ENCODE measurements at regions not wholly inside any gene's neighbourhood (a gene's known extent, or its start where the extent isn't known, plus 50 kb on each side); places are given as distances from the start of the nearest gene placed in this dataset.

DNA sequence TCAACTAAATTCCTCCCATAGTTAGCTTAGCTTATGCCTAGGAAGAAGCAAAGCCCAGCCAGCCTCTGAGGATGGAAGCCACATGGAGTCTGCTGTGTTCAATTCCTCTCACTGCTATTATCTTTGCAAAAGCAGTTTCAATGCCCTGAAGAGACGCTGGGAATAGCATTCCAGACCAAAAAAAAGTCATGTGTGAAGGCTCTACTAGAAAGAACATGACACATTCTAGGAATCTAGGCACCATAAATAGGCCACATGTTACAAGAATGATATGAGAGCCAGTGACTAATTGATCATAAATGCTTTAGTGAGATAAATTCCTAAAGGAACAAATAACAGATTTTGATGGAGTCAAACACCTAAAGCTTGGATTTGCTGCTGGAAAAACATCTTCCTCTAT is 800.8 kb downstream of the TUSC7 start:
- TF ChIP-seq, protein P1, sequence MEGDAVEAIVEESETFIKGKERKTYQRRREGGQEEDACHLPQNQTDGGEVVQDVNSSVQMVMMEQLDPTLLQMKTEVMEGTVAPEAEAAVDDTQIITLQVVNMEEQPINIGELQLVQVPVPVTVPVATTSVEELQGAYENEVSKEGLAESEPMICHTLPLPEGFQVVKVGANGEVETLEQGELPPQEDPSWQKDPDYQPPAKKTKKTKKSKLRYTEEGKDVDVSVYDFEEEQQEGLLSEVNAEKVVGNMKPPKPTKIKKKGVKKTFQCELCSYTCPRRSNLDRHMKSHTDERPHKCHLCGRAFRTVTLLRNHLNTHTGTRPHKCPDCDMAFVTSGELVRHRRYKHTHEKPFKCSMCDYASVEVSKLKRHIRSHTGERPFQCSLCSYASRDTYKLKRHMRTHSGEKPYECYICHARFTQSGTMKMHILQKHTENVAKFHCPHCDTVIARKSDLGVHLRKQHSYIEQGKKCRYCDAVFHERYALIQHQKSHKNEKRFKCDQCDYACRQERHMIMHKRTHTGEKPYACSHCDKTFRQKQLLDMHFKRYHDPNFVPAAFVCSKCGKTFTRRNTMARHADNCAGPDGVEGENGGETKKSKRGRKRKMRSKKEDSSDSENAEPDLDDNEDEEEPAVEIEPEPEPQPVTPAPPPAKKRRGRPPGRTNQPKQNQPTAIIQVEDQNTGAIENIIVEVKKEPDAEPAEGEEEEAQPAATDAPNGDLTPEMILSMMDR (IDR thresholded peaks at IDR 0.05): no peak
- TF ChIP-seq POLR2A (IDR thresholded peaks at IDR 0.05): no peak

Measured in Peyer's patch (tissue), 4 donors.